PC-9 (cell line): ENCODE measurements at regions not wholly inside any gene's neighbourhood (a gene's known extent, or its start where the extent isn't known, plus 50 kb on each side); places are given as distances from the start of the nearest gene placed in this dataset.

Source experiments
- EZH2 ChIP-seq: fragments of 200-600 bp; sonication (generic); IDR thresholded peaks from 2 replicates; pipeline ENCODE4 v1.8.0; 2017; ENCODE audit warnings: antibody characterized with exemption, low read depth
- TF ChIP-seq, protein P1 (sequence below): fragments of 200-600 bp; sonication (generic); conservative IDR thresholded peaks from 2 replicates; pipeline ENCODE4 v1.6.1; 2017; ENCODE audit warnings: mixed run types, antibody characterized with exemption, mild to moderate bottlenecking, moderate library complexity

DNA sequence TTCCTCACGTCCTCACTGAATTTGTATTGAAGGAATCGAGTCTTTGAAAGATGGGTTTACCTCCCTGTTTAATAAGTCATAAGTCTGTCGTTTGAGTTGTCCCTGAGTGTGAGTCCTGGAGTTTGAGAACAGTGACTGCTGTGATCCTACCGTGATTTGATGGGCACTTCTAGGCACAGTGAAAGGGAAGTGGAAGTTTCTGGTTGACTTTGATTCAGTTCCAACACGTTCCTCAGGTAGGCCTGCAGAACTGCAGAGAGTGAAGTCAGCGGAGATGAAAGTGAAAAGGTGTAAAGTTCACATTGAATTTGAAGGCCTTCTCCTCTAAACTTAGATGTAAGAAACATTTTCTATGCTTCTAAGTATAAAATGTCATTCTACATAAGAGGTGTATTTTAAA, 52.9 kb upstream of the ACKR3 start:
- TF ChIP-seq, protein P1, sequence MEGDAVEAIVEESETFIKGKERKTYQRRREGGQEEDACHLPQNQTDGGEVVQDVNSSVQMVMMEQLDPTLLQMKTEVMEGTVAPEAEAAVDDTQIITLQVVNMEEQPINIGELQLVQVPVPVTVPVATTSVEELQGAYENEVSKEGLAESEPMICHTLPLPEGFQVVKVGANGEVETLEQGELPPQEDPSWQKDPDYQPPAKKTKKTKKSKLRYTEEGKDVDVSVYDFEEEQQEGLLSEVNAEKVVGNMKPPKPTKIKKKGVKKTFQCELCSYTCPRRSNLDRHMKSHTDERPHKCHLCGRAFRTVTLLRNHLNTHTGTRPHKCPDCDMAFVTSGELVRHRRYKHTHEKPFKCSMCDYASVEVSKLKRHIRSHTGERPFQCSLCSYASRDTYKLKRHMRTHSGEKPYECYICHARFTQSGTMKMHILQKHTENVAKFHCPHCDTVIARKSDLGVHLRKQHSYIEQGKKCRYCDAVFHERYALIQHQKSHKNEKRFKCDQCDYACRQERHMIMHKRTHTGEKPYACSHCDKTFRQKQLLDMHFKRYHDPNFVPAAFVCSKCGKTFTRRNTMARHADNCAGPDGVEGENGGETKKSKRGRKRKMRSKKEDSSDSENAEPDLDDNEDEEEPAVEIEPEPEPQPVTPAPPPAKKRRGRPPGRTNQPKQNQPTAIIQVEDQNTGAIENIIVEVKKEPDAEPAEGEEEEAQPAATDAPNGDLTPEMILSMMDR: no peak
- TF ChIP-seq EZH2: no peak
